ENCODE measurements at regions not wholly inside any gene's neighbourhood (a gene's known extent, or its start where the extent isn't known, plus 50 kb on each side); places are given as distances from the start of the nearest gene placed in this dataset.
A peak's percentile ranks its signal among the peaks of the same experiment; 100 is the strongest.
"Not testable (repeated sequence)": the region's sequence is repeated elsewhere in the genome, so short reads cannot be mapped to it uniquely, and the experiment has no call there.

DNA sequence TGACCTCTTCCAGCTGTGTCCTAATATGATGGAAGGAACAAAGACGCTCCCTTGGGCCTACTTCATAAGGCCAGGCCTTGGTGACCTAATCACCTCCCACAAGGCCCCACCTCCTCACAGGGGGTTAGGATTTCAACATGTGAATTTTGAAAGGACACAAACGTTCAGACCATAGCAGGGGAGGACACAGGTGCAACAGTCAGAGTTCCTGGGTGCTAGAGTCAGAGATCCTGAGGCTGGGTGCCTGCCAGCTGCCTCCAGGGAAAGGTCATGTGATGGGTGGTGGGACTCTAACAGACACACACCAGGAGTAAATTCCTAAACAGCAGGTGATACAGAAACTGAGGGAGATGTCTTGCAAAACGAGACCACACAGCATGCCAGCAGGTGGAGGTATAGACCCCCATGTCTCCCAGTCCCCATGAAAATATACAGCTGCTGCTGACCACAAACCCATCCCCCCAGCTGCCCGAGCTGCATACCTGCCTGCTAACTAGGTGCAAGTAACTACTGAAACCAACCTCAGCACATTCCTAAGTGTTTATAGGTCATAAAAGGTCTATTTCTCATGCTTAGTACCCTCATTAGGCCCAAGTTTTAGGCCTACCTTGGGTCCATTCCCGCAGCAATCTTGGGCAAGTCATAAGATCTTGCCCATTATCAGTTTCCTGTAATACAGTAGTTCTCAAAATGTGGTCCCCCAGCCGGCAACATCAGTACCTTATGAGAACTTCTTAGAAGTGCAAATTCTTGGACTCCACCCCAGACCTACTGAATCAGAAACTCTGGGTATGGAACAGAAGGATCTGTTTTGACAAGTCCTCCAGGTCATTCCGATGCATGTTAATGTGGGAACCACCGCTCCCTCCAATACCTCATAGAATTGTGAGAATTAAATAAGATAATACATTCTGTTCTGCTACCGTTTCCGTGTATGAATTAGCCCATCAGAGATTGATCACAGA is 245.3 kb downstream of the ENC1 start:
- DNase-seq: peak; percentile 54

DNA sequence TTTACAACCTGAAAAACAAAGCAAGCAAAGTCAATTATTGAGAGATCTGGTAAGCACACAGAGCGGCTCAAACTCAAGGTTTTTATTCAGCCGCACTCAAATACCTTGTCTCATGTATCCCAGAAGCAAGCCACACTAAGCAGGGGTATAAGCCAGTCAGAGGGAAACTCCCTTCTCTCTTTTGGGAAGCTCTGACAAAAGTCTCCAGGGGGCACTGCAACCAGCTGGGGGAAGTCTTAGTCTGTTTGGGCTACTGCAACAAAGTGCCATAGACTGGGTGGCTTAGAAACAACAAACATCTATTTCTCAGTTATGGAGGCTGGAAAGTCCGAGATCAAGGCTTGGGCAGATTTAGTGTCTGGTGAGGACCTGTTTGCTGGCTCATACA is 246.0 kb downstream of the ENC1 start:
- peak; percentile 40 for DNase-seq

DNA sequence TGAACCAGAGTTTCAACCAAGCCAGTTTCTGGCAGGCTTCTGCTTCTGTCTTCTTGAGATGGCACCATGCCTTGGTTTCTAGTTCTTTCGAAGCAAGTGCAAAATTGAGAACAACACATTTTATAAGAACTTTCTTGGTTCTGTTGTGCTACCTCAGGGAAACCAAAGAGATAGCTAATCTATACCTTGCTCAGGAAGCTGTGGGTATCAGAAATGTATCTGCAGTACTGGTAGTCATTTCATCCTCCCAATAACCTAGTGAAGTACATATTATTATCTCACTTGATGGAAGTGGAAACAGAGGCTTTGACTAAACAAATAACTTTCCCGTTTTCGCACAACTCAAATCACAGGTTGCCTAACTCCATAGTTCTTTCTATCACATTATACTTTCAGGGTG is 246.6 kb downstream of the ENC1 start:
- DNase-seq: no peak

DNA sequence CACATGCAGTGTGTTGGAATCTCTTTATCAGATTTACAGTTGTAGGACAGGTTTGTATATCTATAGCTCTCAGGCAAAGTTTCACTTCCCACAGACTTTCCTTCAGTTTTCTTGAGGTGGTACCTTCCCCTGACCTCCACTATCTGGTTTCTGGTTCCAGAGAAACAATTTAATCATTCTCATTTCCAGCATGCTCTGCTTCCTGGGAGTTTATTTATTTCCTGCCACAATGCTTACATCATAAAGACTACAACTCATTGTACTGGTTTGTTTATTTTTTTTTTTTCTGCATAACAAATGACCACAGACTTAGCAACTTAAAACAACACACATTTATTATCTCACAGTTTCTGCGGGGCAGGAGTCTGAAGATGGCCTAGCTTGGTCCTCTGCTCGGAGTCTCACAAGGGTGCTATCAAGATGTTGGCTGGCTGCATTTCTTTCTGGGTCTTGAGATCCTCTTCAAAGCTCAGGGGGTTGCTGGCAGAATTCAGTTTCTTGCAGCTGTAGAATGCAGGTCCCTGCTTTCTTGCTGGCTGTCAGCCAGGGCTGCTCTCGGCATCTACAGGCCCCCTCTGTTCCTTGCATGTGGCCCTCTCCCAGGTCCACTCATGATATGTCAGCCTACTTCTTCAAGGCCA is 247.7 kb downstream of the ENC1 start:
- DNase-seq: peak; percentile 35

DNA sequence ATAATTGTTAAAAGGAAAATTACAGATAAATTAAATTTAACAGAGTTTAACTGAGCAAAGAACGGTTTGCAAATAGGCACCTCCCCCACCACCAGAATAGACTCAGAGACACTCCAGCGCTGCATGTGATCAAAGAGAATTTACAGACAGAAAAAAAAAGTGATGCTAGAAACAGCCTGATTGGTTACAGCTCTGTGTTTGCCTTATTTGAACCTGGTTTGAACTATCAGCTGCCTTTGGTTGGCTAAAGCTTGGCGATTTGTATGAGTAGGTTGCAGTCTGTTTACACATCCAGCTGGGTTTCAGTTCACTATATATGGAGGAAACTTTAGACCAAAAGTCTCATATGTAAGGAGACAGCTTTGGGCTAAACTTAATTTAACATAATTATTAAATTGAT is 249.1 kb downstream of the ENC1 start:
- no peak for DNase-seq

DNA sequence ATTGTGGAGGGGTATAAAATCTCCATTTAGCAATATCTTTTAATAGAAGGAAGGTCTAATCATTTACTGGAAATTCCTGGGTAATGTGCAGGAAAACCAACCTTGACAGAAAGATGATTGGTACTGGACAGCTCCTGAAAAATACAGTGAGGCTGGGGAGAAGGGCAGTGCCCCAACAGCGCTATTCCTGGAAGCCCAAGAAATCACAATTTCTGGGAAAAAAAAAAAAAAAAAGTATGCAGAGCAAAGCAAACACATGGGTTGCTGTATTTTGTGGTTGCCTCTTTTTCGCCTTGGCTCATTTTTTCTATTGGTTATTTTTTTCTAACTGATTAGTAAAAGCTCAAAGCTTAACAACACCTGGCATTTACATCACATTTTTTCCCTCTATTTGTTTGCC is 249.7 kb downstream of the ENC1 start:
- DNase-seq: no peak

DNA sequence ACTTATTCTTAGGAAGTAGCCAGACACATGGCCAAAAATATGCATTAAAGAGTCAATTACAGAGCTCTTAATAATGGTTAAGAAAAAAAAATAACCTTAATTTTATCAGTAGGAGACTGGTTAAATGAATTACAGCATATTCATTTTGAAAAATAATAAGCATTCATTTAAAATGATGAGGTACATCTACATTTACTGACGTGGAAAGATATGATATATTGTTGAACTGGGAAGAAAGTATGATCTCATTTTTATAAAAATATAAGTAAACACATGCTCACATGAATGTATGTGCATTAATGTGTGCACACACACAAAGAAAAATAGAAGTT is 250.3 kb downstream of the ENC1 start:
- DNase-seq: no peak

DNA sequence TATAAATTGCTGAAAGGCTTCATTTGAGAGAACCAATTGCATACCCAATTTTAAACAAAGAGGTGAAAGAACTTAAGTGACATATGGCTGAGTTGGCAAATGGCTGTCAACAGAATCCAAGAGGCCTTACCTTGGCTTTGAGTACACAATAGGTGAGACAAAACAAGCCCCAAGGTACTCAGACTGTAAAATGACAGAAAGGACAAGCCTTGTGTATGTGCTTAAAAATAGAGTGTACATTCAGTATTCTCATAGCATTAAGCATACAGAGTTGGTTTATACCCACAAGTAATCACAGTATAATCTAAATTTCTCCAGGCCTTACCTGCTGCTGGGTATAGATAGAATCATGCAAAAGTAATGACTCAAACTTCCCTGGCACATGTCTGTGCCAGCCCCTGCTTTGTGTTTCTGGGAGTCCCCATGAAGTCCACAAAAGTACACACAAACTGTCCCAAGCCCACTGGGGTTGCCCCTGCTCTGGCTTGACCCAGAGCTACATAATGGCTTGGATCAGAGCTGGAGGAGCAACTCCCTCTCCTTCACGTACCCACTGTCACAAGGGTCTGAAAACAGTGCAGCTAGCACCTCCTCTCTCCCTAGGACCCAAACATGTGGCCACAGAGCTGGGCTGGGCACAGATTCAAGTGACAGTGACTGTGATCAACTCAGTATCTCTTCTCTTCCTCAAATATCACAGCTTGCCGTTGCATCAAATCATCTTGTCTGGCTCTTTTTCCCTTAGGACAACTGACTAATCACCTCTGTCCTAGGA is 250.8 kb downstream of the ENC1 start:
- no peak for DNase-seq

DNA sequence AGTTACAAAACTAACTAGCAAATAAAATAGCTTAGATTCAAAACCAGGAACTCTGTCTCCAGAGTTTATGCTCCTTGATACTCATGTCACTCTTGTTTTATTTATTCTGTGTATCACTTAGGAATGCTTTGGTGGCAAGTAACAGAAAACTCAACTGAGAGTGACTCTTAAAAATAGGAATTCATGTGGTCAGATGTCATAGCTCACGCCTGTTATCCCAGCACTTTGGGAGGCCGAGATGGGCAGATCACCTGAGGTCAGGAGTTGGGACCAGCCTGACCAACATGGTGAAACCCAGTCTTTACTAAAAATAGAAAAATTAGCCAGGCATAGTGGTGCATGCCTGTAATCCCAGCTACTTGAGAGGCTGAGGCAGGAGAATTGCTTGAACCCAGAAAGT is 252.1 kb downstream of the ENC1 start:
- not testable (repeated sequence) for DNase-seq

DNA sequence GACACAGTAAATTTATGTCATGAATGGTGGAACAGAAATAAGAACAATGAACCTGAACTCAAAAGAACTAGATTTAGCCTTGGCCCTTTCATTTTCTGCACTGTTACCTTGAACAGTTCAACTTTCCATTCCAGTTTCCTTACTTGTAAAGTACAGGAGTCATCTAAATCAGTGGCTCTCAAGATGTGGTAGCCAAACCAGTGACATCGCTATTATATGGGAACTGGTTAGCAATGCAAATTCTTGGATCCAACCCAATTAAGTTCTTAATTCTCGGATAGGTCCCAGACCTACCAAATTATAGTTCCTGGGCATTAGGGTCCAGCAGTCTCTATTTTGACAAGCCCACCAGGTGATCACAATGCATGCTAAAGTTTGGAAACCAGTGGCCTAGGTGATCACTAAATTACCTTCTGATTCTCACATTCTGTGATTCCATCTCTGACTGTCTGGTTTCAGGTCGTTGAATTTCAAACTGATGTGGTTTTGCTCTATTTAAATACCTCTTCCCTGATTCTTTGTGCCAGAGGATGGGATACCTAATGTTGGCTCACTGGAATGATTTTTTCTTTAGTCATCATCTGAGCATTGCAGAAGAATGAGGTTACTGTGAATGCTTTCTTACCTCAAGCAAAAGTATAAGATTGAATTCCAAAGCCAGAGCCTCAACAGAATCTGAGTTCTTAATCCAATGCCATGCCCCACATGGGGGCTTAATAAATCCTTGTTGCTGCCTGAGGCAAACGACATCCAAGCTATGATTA is 253.8 kb downstream of the ENC1 start:
- no peak for DNase-seq

DNA sequence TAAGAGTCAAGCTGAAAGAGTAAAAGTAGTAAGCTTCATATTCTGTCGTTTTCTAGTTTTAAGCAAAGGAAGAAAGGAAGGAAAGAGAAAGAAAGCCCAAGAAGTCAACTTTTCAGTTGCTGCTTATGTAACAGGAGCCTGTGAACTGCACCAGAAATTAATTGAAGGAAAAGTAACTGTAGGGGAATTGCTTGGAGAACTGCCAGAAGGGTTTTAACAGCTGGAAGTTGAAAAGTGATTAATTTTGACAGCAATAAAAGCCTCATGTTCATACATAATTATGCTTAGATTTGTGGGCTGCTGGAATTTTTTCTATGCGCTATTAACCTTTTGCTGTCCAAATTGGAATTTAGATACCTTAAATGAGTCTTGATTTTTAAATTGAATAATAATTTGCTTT is 255.7 kb downstream of the ENC1 start:
- no peak for DNase-seq

DNA sequence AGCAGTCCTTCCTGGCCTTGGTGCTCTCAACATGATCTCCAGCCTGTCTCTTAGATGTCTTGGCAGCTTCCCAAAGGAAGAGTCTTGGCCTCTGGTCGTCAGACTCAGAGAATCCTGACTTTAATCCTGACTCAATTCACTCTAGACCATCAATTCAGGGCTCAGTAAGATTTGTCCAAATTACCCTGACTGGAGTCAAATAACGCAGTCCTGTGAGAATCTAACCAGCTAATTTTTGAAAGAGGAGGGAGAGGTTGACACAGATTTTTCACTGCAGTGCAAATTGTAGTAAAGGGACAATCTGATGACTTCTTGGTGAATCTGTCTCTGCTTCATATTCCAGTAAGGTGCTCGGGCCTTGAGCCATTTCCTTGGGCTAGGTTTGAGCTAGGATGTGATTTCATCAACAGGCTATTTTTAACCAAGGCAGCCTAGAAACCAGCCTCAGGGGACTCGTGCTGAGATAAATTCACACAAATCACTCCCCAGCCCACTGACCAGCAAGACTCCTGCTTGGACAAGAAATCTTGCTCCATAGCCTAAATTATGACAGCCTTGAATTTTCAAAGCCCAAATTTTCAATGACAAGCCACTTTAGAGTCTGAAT is 257.4 kb downstream of the ENC1 start:
- DNase-seq: no peak

DNA sequence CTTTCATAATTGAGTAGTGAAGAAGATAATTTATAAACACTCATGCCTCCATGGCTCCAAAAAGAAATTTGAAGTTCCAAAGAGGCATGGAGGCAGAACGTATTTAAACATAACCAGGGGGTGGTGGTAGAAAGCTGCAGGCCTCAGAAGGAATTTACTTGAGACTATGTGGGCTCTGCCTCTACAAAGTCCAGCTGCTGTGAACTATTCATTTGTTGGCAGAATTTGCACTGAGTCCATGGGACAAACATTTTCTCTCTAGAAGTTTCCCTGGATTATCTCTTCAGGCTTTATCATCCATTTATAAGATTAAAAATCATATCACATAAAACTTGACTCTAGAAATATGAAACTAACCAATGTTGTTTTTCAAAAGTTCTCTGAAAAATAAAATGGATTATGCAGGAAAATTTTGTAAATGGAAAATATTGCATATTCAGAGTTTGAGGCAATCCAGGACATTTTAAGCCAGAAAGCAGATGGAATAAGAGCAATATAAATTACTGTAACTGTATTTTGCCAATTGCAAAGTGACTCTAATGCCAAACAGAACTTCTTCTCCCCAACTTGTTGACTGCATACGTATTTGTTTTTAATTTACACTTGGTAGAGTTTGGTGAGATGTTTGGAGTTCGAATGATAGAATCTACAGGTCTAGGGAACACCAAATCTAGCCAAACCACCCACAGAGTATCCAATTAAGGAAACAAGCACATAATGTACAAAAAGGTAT is 258.2 kb downstream of the ENC1 start:
- DNase-seq: no peak

DNA sequence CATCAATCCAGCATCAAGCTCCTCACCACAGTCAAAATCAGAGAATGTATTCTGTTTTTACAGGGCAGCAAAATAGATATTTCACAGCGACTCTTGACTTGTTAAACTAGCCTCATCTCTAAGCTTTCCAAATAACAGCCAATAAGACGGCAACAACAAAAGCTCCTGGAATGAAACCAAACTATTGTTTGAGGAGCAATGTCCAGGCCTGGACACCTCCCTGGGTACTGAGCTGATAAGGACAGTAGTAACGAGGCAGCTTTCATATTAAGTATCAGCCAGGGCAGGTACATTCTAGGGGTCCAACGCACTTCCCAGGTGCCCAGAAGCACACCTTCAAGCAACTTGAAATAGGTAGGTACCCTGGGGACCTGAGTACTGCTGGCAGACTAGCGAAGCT is 260.3 kb downstream of the ENC1 start:
- no peak for DNase-seq

DNA sequence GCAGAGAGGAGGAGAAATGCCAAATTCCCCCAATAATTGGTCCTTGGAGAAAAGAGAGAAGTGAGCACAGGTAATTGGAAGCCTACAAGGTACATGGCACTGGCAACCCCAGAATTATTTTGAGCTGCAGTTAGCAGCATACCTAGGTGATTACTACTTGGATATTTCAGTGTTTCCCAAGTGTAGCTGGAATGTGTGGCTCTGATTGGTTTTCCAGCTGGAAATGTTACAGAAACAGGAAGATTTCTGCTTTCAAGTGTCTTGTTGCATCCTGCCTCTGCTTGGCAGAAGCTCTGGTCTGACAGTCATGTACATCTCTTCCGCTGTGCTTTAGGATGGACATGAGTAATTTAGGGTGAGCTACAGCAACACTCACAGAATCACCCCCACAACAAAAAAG is 262.1 kb downstream of the ENC1 start:
- DNase-seq: no peak

DNA sequence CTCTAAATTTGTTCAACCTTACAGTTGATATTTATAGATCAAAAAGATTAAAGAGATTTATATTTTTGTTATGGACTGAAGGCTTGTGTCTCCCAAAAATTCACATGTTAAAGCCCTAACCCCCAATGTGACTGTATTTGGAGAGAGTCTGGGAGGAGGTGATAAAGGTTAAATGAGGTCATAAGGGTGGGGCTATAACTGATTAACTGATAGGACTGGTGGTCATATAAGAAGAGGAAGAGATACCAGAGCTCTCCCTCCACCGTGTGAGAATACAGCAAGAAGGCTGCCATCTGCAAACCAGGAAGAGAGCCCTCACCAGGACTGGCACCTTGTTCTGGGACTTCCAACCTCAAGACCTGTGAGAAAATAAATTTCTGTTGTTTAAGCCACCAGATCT is 264.3 kb downstream of the ENC1 start:
- DNase-seq: no peak

DNA sequence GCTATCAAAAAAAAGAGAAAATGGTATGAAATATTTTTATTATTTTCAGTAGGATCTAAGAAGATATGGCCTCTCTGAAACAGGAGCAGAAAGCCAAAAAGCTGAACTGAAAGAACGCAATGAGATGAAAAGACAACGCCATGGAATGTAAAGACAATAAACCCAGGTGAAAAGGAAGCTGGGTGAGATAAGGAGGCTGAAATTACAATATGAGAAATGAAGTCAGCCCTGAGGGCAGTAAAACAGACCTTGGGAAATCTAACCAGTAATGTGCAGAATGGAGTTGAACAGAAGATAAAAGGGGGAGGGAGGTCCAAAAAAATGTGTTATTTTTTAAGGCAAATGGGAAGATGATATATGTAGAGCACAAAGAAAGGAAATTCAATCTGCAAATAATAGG is 265.3 kb downstream of the ENC1 start:
- DNase-seq: no peak

DNA sequence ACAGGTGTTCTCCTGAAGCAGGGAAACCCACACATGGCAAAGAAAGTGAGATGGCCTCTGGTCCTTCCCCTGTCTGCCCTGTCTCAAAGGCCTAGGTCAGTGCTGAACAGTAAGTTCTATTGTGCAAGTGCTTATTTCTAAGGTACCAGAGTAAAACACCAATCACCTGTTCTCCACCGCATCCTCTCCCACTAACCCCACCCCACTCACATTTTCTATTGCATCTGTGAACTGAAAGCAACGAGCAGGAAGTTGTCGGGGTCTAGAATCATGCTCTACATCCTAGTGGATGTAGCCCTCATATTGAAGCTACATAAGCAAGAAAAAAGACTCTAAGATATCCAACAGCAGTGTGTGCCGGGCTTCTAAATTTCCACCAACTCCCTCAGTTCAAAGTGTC is 265.9 kb downstream of the ENC1 start:
- DNase-seq: no peak

DNA sequence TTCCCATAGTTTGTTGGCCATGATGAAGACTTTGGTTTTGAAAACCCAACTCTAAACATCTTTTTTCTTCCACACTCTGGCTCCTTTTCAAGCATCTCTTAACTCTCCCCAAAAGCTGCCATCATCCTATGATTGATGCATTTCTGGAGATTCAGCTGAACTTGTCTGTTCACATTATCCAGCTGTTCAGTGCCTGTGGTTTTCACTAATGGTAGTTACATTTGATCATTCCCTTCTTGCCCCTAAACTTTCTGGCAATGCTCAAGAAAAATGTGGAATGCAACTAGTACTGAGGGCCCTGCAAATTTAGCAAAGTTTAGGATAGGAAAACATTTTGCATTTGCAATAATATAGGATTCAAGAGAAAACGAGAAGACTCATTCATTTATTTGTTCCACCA is 267.5 kb downstream of the ENC1 start:
- no peak for DNase-seq

DNA sequence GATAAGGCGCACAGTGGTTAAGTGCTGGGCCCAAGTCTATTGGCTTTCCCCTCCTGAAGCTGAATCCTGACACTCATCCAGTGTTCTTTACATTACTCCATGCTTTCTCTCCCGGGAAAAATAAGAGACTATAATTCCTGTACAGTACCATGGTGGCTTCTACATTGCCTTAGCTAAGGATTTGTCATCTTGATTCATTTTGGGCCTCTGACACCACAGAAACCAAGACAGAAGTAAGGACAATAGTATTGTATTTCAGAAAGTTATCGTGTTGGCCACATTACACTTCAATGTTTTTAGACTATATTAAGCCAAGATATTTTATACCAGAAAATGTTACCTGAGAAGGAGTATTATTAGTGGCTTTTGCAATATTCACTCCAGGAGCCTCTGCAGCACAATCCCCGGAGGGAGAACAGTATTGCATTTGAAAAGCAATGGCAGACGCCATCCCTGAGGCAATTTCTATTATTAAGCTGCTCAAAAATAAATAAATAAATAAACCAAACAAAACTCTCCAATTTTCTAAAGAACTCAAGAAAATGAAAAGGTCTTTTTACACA is 267.9 kb downstream of the ENC1 start:
- no peak for DNase-seq

DNA sequence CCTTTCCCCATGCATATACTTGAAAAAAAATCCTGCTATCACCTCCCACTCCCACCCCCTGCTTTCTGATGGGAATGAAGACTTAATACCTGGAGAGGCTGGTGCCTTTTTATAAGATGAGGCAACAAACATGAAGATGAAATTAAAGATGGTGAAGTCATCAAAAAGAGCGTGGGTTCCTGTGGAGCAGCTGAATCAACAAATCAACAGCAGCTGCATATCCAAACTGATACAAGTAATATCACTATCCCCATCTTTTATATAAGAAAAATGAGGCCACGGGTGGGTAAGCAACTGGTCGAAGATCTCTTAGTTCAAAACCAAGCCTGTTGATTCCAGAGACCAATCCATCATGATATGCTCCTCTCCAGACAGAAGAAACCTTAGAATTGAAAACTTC is 268.5 kb downstream of the ENC1 start:
- DNase-seq: peak; percentile 33

DNA sequence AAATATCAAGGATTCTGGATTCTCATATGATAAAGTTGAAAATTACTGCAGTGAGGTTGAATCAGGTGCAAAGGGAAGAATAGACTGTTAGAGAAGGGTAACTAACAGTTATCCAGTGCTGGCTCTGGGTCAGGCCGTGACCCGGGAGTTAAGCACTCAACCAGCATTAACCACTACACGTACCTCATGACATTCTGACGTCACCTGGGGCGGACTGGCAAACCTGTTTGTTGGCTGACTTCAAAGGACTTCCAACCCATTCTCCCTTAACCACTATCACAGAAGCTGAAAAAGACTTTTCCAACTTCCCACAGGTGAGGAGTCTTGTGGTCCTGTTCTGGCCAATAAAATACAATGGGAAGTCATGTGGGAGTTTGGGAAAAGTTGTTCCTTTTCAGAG is 268.9 kb downstream of the ENC1 start:
- peak; percentile 61 for DNase-seq

All from DMS53 (cell line).